ENCODE measurements at regions not wholly inside any gene's neighbourhood (a gene's known extent, or its start where the extent isn't known, plus 50 kb on each side); places are given as distances from the start of the nearest gene placed in this dataset.
"Not testable (repeated sequence)": the region's sequence is repeated elsewhere in the genome, so short reads cannot be mapped to it uniquely, and the experiment has no call there.

DNA sequence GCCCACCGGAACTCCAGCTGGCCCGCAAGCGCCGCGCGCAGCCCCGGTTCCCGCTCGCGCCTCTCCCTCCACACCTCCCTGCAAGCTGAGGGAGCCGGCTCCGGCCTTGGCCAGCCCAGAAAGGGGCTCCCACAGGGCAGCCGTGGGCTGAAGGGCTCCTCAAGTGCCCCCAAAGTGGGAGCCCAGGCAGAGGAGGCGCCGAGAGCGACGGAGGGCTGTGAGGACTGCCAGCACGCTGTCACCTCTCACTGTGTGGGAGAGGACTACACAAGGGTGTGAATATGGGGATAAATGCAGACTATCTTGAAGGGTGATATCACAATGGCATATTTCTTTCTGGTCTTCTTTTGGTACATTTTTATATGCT lies 158.3 kb upstream of the PPP1R3A start:
- DNase-seq, result not testable (repeated sequence)

DNA sequence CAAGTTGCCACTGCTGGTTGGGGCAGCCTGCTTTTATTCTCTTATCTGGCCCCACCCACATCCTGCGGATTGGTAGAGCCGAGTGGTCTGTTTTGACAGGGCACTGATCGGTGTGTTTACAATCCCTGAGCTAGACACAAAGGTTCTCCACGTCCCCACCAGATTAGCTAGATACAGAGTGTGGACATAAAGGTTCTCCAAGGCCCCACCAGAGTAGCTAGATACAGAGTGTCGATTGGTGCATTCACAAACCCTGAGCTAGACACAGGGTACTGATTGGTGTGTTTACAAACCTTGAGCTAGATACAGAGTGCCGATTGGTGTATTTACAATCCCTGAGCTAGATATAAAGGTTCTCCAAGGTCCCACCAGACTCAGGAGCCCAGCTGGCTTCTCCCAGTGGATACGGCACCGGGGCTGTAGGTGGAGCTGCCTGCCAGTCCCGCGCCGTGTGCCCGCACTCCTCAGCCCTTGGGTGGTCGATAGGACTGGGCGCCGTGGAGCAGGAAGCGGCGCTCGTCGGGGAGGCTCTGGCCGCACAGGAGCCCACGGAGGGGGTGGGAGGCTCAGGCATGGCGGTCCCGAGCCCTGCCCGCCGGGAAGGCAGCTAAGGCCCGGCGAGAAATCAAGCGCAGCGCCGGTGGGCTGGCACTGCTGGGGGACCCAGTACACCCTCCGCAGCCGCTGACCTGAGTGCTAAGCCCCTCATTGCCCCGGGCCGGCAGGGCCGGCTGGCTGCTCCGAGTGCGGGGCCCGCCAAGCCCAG lies 157.8 kb upstream of the PPP1R3A start:
- DNase-seq, result not testable (repeated sequence)

DNA sequence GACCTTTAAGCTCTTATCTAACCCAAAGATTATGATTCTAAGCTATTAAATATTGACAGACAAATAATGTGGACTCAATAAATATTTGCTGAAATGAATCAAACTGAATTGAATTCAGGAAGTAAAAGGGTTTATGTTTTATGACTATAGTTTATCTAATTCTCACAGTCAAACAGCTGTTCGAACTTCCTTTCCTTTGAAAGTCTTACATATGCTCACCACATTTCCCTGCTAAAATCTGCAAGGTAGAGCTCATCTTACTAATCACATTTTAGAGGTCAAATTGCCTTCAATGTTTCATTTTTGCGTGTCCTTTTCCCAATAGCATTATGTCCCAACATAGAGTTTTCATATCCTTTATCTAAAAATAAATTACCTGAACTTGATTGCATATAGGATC lies 154.9 kb upstream of the PPP1R3A start:
- no peak for DNase-seq

DNA sequence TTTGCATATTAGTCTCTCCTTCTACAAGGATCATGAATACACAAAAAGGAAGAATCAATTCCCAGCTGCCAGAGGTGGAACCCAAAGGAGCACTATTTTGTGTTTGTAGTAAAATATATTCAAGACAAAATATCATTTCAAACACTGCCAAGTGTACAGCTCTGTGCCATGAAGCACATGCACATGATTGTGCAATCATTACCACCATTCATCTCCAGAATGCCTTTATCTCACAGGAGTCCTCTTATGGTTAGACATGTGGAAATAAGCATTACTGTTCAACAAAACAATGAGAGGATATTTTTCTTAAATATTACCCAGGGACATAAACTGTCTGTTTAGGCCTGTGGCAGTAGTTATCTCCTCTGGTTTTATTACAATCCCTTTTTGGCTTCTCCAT lies 151.4 kb upstream of the PPP1R3A start:
- DNase-seq, result no peak

DNA sequence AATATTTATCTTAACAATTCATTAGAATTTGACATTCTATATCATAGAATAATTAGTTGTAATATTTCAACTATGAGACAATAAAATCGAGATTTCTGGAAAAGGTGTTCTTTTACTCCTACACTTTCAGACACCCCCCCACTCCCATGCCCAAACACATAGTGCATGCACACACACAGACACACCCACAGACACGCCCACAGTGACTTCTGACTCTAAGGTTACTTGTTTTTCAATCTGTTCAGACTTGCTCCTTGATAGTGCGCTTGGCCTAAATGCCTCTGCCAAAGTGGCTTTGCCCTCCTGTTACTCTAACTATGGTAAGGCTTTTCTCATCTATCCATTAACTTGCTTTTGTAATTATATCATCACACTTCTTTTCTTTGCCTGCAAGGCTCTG lies 144.0 kb upstream of the PPP1R3A start:
- no peak for DNase-seq

DNA sequence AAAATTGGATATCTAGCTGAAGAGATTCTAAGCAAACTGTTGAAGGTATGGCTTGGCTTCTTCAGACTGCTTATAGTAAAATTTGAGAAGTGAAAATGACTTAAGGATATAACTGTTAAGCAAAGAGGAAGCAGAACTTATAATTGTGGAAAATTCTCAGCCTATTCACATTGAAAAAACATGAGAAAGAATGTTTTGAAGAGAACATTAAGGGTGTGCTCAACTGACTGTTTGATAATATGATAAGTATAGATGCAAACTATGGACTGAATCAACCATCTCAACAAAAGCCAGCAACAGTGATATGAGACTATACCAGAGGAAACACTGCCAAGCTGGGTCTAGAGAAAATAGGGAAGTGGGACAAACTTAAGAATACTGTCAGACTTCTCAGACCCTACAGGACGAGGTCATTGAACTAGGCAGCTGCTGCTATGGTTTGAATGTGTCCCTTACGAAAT lies 133.1 kb upstream of the PPP1R3A start:
- DNase-seq, result no peak

DNA sequence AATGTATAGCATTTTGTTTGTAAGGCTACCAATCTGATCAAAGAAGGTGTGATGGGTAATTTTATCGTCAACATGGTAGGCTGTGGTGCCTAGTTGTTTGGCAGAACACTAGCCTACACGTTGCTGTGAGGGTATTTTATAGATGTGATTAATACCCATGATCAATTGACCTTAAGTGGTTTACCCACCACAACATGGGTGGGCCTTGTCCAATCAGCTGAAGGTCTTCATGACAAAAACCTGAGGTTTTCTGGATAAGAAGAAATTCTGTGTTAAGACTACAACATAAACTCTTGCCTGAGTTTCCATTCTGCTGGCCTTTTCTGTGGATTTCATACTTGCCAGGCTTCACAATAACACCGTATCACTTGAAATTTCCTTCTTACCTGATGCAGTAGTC lies 131.8 kb upstream of the PPP1R3A start:
- DNase-seq, result no peak

DNA sequence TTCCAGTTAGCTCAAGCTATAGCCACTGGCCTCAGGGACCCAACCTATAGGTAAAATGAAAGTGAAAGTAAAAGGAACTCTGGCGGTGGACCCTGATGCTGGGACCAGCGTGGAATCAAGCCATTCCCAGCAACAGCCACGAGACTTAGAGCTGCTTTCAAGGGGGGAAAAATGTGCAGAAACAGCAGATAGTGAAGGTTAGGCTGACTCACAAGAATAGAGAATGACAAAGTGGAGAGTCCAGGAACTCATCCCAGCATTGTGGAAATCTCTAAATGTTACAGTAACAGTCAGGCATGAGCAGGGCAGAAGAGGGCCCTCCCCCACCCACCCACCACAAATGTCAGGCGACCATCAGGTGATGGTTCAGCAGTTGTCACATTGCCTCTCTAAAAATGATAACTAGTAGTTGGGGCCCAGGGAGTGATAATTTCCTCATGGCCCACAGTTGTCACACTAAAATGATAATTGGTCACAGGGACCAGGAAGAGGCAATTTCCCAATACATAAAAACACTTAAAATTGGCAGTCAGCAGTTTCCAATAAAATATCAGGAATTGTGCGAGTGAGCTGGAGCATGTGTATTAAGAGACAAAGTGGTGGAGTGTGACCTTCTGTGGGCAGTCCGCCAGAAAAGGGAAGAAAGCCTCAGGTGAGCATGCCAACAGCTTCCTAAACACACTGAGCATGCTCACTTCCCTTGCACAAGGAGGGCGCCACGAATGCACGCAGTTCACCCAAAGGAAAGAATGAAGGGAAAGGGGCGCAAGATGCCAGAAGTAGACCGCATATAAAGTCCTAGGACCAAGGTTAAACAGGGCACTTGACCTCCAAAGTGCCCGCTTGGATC lies 129.8 kb upstream of the PPP1R3A start:
- DNase-seq, result no peak

DNA sequence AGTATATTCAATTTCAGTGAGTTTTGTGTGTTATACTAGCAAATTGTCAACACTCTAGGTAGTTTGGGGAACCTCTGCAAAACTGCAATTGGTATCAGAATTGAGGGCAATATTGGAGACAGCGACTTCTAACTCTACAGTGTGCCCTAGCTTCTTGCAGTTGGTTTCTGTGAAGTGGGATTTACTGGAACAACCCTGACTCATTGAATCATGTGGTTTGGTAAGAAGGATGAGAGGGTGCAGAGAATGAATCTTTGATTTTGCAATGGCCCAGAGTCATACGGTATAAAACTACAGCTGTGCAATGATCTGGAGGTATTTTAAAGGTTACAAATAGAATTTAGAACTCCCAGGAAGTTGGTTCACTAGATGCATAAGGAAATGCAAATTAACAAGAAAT lies 129.1 kb upstream of the PPP1R3A start:
- DNase-seq, result no peak

DNA sequence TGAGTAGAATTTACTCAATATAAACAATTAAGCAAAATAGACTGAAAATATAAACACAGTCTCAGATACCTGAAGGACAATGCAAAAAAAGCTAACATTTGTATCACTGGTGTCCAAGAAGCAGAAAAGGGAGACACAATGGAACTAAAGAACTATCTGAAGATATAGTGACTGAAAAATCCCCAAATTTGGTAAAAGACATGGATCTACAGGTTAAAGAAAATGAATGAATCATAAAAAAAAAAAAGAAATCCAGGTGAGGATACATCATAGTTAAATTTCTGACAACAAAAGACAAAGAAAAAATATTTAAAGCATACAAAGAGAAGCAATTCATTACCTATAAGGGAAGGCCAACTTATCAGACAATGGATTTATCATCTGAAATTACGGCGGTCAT lies 114.7 kb upstream of the PPP1R3A start:
- no peak for DNase-seq

DNA sequence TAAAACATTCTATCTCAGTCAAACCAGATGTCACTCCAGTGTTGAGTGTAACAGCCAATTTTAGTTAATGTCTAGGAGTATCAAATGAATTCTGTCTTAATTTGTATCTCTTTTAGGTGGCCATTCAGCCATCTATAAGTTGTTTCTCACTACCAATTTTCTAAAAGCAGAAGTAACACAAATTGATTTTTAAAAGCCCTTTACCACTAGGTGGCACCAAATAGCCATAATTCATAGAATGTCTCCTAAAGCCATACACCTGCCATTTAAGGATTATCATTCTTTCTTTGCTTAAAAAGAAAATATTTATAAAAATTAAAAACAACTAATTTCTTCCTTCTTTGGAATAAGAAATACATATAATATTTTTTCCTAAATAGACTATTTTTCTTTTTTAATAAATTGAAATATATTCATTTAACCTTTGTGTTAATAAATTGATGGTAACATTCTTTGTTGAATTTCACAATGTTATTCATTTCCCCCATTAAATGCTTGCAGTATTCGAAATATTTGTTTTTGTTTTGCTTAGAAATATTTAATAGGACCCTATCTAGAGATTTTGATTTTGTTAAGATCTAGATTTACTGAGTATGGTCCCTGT lies 107.8 kb upstream of the PPP1R3A start:
- DNase-seq, result no peak

DNA sequence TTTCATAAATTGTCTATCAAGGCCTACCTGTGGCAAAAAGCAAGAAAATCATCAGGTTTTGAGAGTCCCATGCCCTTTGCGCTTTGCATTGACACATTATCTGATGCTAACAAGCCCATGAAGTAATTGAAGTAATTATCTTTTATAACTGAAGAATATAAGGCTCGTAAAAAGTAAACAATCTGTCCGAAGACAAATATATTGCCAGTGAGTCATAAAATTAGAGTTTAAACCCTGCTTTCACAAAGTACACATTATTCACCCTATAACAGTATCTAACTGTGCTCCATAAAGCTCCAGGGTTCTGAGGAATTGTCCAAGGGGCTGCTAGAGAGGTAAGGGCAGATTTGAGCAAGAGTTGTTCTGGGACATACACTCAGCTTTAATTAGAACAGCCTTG lies 102.3 kb upstream of the PPP1R3A start:
- DNase-seq, result no peak

DNA sequence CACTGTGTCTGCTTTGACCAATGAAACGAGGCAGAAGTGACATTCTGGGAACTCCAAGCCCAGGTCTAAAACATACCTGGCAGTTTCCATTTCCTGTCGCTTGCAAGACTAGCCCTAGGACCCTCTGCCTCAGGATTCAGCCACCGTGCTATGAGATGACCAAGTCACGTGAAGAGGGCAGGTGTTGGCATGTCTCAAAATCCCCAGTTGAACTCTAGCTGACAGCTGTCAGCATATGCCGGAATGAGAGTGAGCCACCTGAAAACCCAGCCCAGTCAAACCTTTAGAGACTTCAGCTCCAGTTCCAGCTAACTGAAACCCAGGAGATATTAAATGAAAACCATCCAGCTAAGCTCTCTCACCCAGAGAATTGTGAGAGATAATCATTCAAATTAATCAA lies 89.9 kb upstream of the PPP1R3A start:
- DNase-seq, result no peak

DNA sequence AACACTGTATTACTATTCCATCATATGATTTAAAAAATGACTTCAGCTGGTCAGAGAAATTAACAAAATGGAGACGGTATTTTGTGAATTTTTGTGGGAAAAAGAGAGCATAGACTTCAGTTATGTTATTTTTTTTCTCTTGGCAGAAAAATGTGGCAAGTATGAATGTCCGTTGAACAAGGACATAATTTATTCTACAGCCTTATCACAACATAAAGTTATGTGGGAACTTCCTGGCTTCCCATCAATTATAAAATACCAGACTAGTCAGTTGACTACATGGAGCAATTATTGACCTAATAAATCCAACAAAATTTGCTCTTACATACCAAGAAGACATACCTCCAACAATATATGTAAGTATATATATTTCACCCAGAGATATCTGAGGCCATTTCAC lies 88.6 kb upstream of the PPP1R3A start:
- no peak for DNase-seq

DNA sequence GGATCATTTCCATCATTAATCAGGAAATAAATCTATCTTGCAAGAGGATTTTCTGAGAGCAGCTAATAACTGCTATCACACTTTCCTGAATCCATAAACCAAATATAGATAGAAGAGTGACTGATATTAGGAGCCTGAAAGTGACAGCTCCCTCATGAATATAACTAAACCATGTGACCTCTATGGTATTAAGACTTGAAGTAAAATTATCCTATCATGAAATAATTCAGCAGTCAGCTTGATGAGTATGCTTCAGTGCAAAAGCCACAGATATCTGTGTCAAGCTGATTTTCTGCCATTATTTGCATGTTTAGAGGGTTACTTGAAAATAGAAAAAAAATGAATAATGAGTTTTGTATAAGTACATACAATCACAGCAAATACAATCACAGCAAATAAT lies 80.1 kb upstream of the PPP1R3A start:
- no peak for DNase-seq

DNA sequence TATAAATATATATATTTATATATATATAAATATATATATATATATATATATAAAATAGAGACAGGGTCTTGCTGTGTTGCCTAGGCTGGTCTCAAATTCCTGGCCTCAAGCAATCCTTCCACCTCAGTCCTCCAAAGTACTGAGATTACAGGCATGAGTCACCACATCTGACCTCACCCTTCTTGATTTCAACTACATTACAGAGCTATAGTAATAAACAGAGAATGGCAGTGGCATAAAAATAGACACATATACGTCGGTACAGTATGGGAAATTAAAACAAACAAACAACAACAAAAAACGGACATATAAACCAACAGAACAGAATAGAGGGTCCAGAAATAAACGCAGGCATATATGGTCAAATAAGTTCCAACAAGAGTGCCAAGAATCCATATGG lies 77.6 kb upstream of the PPP1R3A start:
- no peak for DNase-seq

DNA sequence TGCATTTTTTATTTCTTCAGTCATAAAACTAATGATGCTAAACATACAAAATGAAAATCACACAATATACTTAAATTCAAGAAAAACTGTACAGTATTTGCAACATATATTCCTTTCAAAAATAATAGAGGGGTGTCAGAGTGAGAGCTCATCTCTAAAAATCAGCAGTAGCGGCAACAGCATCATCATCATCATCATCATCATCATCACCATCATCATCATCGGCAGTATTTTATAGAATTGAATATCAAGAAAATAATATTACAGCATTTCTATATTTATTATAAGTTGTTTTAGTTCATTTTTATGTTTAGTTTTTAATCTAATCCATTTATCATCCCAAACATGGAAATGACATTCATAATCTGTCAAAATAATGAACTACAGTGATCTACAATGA lies 67.4 kb upstream of the PPP1R3A start:
- DNase-seq, result no peak

DNA sequence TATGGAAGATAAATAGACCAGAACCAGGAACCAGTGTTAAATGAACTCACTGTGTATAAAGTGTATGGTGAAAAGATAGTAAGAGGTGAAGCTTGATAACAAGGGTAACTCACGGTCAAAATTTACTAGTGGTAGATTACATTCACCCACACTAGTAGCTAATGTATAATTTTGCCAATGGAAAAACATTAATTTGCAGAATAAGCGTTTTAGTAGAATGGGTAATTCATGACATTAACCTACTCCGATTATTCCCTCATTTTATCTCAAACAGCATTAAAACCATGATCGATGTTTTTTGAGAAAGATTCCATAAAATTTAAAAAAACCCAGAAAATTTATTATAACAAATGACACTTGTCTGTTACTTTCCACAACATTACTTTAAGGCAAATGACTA lies 57.7 kb upstream of the PPP1R3A start:
- DNase-seq, result no peak

DNA sequence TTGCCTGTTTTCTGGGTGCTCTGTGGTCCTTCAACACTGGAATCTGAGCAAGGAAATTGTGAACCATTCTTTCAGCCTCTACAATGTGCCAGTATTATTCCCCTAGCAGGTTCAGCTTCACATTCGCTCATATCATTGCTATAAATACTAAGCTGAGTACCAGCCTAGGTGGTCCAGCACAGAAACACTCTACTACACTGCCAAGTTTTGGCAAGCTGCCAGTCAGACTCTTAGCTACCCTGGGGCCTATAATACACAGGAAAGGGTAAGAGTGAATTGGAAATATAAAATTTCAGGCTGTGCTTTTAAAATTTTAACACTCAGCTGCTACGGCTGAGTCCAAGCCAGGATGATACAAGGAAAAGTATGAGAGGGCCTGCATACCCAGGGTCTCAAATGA lies 49.9 kb upstream of the PPP1R3A start:
- DNase-seq, result no peak

Data from stimulated activated CD4-positive, alpha-beta T cell treated with anti-CD3 and anti-CD28 coated beads, Interleukin-4, amount 100 ng/mL, for 4 hours (primary cell).